ENCODE measurements at regions not wholly inside any gene's neighbourhood (a gene's known extent, or its start where the extent isn't known, plus 50 kb on each side); places are given as distances from the start of the nearest gene placed in this dataset.

DNA sequence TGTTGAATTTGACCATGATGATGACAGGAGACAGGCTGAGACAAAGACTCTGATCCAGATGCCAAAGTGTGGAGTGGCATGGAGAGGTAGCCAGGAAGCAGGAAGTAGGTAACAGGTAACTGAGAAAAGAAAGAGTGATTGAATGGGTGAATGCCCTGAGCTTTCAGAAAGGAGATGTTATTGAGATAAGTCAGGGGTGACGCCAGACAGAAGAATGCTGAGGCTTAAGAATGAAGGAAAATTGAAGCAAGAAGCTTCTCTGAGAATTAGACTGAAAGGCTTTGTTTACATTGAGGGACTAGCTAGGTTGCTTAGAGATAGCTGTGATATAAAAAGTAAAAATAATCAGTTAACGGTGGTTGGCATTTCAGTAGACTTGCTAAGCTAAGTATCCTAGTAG is 165.7 kb downstream of the PSAT1 start (continued):
- TF ChIP-seq, protein P1, sequence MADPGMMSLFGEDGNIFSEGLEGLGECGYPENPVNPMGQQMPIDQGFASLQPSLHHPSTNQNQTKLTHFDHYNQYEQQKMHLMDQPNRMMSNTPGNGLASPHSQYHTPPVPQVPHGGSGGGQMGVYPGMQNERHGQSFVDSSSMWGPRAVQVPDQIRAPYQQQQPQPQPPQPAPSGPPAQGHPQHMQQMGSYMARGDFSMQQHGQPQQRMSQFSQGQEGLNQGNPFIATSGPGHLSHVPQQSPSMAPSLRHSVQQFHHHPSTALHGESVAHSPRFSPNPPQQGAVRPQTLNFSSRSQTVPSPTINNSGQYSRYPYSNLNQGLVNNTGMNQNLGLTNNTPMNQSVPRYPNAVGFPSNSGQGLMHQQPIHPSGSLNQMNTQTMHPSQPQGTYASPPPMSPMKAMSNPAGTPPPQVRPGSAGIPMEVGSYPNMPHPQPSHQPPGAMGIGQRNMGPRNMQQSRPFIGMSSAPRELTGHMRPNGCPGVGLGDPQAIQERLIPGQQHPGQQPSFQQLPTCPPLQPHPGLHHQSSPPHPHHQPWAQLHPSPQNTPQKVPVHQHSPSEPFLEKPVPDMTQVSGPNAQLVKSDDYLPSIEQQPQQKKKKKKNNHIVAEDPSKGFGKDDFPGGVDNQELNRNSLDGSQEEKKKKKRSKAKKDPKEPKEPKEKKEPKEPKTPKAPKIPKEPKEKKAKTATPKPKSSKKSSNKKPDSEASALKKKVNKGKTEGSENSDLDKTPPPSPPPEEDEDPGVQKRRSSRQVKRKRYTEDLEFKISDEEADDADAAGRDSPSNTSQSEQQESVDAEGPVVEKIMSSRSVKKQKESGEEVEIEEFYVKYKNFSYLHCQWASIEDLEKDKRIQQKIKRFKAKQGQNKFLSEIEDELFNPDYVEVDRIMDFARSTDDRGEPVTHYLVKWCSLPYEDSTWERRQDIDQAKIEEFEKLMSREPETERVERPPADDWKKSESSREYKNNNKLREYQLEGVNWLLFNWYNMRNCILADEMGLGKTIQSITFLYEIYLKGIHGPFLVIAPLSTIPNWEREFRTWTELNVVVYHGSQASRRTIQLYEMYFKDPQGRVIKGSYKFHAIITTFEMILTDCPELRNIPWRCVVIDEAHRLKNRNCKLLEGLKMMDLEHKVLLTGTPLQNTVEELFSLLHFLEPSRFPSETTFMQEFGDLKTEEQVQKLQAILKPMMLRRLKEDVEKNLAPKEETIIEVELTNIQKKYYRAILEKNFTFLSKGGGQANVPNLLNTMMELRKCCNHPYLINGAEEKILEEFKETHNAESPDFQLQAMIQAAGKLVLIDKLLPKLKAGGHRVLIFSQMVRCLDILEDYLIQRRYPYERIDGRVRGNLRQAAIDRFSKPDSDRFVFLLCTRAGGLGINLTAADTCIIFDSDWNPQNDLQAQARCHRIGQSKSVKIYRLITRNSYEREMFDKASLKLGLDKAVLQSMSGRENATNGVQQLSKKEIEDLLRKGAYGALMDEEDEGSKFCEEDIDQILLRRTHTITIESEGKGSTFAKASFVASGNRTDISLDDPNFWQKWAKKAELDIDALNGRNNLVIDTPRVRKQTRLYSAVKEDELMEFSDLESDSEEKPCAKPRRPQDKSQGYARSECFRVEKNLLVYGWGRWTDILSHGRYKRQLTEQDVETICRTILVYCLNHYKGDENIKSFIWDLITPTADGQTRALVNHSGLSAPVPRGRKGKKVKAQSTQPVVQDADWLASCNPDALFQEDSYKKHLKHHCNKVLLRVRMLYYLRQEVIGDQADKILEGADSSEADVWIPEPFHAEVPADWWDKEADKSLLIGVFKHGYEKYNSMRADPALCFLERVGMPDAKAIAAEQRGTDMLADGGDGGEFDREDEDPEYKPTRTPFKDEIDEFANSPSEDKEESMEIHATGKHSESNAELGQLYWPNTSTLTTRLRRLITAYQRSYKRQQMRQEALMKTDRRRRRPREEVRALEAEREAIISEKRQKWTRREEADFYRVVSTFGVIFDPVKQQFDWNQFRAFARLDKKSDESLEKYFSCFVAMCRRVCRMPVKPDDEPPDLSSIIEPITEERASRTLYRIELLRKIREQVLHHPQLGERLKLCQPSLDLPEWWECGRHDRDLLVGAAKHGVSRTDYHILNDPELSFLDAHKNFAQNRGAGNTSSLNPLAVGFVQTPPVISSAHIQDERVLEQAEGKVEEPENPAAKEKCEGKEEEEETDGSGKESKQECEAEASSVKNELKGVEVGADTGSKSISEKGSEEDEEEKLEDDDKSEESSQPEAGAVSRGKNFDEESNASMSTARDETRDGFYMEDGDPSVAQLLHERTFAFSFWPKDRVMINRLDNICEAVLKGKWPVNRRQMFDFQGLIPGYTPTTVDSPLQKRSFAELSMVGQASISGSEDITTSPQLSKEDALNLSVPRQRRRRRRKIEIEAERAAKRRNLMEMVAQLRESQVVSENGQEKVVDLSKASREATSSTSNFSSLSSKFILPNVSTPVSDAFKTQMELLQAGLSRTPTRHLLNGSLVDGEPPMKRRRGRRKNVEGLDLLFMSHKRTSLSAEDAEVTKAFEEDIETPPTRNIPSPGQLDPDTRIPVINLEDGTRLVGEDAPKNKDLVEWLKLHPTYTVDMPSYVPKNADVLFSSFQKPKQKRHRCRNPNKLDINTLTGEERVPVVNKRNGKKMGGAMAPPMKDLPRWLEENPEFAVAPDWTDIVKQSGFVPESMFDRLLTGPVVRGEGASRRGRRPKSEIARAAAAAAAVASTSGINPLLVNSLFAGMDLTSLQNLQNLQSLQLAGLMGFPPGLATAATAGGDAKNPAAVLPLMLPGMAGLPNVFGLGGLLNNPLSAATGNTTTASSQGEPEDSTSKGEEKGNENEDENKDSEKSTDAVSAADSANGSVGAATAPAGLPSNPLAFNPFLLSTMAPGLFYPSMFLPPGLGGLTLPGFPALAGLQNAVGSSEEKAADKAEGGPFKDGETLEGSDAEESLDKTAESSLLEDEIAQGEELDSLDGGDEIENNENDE (IDR thresholded peaks at IDR 0.05; ENCODE audit: insufficient replicate concordance, low read length) = no peak
- TF ChIP-seq SRF (IDR thresholded peaks at IDR 0.05; ENCODE audit: low read depth, low read length) = no peak
- TF ChIP-seq YY1 (IDR thresholded peaks at IDR 0.05; ENCODE audit: low read depth, low read length) = no peak
- no peak for TF ChIP-seq TBP (IDR thresholded peaks at IDR 0.05; ENCODE audit: low read depth, low read length)
- no peak for TF ChIP-seq GABPA (IDR thresholded peaks at IDR 0.05; ENCODE audit: borderline replicate concordance, insufficient read depth, low read length)
- TF ChIP-seq SIRT6 (IDR thresholded peaks at IDR 0.05; ENCODE audit: low read length) = no peak
- TF ChIP-seq, protein P2, sequence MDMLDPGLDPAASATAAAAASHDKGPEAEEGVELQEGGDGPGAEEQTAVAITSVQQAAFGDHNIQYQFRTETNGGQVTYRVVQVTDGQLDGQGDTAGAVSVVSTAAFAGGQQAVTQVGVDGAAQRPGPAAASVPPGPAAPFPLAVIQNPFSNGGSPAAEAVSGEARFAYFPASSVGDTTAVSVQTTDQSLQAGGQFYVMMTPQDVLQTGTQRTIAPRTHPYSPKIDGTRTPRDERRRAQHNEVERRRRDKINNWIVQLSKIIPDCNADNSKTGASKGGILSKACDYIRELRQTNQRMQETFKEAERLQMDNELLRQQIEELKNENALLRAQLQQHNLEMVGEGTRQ (IDR thresholded peaks at IDR 0.05; ENCODE audit: low read length) = no peak
- TF ChIP-seq POLR2A (IDR thresholded peaks at IDR 0.05; ENCODE audit: control extremely low read depth in 1 of 2, low read depth in 2 of 2, low read length in 2 of 2) = no peak
- no peak for TF ChIP-seq SIX5 (IDR thresholded peaks at IDR 0.05; ENCODE audit: low read depth, low read length)
- TF ChIP-seq CEBPB (IDR thresholded peaks at IDR 0.05; ENCODE audit: low read depth, low read length) = no peak
- no peak for TF ChIP-seq RNF2 (IDR thresholded peaks at IDR 0.05; ENCODE audit: borderline replicate concordance, low read depth, low read length, missing control alignments, poor library complexity, severe bottlenecking)
- TF ChIP-seq RXRA (IDR thresholded peaks at IDR 0.05; ENCODE audit: insufficient read depth, low read depth, low read length) = no peak
